GM18907 (cell line): ENCODE measurements at regions not wholly inside any gene's neighbourhood (a gene's known extent, or its start where the extent isn't known, plus 50 kb on each side); places are given as distances from the start of the nearest gene placed in this dataset.
"Not testable (repeated sequence)": the region's sequence is repeated elsewhere in the genome, so short reads cannot be mapped to it uniquely, and the experiment has no call there.

Experiments used
- ATAC-seq: cut with Tn5 transposase; IDR thresholded peaks from one replicate; pipeline ENCODE4 v1.9.1; 2021; ENCODE audit warnings: mild to moderate bottlenecking, moderate library complexity; ENCODE audit not compliant: unreplicated experiment

- not testable (repeated sequence) for ATAC-seq
These were observed 208.3 kb upstream of the NBPF12 start for GRCh38 chr1:146729642-146730344.

DNA sequence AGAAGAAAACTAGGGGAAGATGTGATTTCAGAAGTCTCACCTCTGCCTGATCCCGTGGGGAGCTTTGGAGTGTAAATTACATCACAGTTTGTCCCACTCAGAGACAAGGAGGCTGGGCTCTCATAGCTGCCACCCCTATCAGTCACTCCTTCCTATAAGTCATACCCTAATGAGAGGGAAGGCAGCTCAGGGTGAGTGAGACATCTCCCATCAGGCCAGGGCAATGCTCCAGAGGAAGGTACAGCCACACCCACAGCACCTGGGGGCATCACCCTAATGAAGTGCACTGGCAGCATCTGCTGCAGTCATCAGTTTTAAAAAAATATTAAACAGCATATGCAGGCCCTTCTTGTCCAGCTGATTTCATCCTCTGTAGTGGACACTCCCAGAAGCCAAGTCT, 223.1 kb upstream of the NBPF12 start:
- ATAC-seq = not testable (repeated sequence)

GRCh38 chr1:146710838-146711521, 227.1 kb upstream of the NBPF12 start:
- not testable (repeated sequence) for ATAC-seq

DNA sequence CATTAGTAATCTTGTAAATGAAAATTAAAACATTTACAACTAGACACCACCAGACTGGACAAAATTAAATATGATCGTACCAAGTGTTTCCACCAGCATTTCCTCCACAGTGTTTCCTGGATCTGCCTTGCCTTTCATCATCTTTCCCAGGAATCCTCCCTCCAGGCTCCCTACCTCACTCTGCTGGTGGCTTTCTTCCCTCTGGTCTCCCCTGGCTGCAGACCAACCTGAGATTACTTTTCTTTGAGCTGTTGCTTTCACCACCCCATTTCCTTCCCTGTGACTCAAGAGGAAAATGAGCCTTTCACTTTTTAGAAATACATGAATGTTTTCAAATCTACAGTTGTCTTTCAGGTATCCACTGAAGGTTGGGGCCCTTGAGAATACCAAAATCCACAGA, 228.8 kb upstream of the NBPF12 start:
- not testable (repeated sequence) for ATAC-seq

- not testable (repeated sequence) for ATAC-seq
These were observed 233.9 kb upstream of the NBPF12 start for GRCh38 chr1:146704162-146704724.

DNA sequence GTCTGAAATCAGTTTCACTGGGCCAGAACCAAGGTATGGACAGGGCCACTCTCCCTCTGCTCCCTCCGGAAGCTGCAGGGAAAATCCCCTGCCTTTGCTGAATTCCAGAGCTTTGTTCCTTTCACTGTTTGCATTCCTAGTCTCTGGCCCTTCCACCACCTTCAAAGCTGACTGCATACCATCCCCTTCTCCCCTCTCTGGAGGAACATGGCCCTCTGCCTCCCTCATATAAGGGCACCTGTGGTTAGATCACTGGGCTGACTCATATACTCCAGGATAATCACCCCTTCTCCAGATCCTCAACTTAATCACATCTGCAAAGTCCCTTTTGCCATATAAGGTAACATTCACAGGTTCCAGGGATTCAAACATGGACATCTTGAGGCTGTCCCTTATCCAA, 236.8 kb upstream of the NBPF12 start:
- ATAC-seq = not testable (repeated sequence)

- not testable (repeated sequence) for ATAC-seq
These were observed 242.7 kb upstream of the NBPF12 start for GRCh38 chr1:146695388-146695787.

- not testable (repeated sequence) for ATAC-seq
These were observed 246.3 kb upstream of the NBPF12 start for GRCh38 chr1:146691798-146692197.

DNA sequence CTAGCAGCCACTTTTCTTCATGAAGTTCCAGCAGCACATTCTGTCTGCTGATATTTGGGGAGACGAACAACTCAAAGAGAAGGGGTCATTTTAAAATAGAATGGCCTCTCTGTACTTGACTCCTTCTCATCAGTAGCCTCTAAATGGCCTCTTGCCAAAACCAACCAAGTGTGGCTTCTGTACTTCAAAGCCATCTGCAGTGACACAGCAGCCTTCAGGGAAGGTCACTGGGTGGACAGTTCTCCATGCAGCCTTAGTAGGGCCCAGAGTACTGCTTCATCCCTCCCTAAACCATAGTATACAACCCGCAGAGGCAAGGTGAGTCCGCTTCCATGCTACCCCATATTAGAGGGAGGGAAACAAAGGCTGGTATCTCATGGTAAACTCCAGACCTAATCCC, 249.2 kb upstream of the NBPF12 start:
- ATAC-seq = not testable (repeated sequence)

- ATAC-seq = not testable (repeated sequence)
These were observed 251.3 kb upstream of the NBPF12 start for GRCh38 chr1:146686777-146687366.

GRCh38 chr1:146683126-146683429, 255.0 kb upstream of the NBPF12 start:
- ATAC-seq = not testable (repeated sequence)

GRCh38 chr1:146682227-146683125, 255.6 kb upstream of the NBPF12 start:
- ATAC-seq = not testable (repeated sequence)

GRCh38 chr1:146673729-146674299, 264.3 kb upstream of the NBPF12 start:
- ATAC-seq = not testable (repeated sequence)

DNA sequence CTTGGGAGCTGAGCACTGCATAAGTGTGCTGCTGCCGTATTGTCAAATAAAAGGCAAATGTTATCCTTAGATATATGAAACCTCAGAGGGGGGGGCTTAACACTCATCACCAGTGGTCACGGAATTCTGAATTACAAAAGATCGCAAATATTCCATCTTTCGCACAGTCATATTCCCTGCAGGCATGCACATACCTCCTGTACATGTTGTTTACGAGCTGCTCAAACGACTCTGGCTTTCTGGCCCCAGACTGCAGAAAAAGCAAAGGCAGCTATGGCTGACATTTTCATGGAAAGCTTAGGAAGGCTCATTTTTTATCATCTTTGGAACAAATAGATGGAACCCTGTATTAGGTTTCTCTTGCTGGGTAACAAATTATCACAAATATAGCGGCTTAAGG, 265.5 kb upstream of the NBPF12 start:
- ATAC-seq = not testable (repeated sequence)

DNA sequence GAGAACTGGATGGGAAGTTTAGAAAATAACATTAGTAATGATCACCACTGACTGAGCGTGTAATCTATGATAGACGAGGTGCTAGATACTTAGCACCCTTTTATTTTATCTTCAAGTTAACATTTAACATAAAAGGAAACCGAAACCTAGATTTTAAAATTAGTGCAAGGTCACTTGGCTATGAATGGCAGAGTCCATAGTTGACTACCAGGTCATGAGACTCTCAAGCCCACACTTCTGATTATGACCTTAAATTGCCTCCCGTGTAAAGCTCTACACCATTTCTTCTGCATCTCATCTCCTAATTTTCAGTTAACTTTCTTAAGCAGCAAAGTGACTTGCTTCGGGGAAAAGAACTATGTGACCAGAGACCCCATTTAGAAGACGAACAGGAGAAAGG, 266.5 kb upstream of the NBPF12 start:
- not testable (repeated sequence) for ATAC-seq

- ATAC-seq = not testable (repeated sequence)
These were observed 267.1 kb upstream of the NBPF12 start for GRCh38 chr1:146670832-146671566.

GRCh38 chr1:146666275-146666674, 271.8 kb upstream of the NBPF12 start:
- ATAC-seq = not testable (repeated sequence)

- not testable (repeated sequence) for ATAC-seq
These were observed 277.9 kb upstream of the NBPF12 start for GRCh38 chr1:146660242-146660641.

DNA sequence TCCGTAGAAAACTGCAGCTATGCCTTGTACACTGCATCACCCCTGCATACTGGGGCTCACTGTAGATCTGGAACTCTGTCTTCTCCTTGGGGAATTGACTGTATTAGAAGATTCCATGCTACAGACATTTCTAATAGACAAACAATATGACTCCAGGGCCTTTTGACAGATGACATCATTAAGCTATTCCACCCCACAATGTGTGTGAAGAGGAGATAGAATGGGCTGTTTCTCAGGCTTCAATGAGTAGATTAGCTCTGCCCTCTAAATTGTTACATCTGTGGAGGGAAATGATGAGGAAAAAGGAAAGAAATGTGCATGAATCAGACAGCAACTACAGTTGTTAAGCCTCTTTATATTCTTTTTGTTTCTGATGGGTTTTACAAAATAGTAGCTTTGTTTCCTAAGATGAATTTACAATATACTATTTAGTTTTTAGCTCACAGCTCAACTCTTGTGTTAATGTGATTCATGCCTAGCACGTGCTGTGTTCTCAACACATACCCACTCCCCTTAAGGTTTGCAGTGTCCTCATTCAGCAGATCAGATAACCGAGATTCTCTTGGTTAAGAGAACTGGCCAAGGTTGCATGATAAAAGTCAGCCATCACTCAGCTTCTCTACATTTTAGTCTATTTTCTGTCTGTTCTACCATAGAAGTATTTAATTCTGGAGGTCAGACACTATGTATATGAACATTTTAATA, 281.6 kb upstream of the NBPF12 start:
- ATAC-seq = not testable (repeated sequence)
